HAP-1 (cell line): ENCODE measurements at regions not wholly inside any gene's neighbourhood (a gene's known extent, or its start where the extent isn't known, plus 50 kb on each side); places are given as distances from the start of the nearest gene placed in this dataset.
A peak's percentile ranks its signal among the peaks of the same experiment; 100 is the strongest.

Source experiments
- DNase-seq, 2 experiments: peaks; one replicate each; pipeline ENCODE4 v3.0.0-alpha.2; 2016 to 2020; ENCODE audit warnings: low spot score in 2 of 2
- H3K27me3 ChIP-seq: fragments of 250-450 bp; sonication (Bioruptor Pico); 2 replicates; pipeline ENCODE4 v1.5.1; 2020; ENCODE audit warnings: low read depth, mild to moderate bottlenecking, moderate library complexity
- H3K36me3 ChIP-seq: fragments of 250-450 bp; sonication (Bioruptor Pico); replicated peaks from 2 replicates; pipeline ENCODE4 v1.5.1; 2020; ENCODE audit warnings: mild to moderate bottlenecking
- H3K4me1 ChIP-seq: fragments of 250-450 bp; sonication (Bioruptor Pico); 2 replicates; pipeline ENCODE4 v1.5.1; 2020; ENCODE audit warnings: mild to moderate bottlenecking
- H3K4me3 ChIP-seq: fragments of 250-450 bp; sonication (Bioruptor Pico); 2 replicates; pipeline ENCODE4 v1.5.1; 2020; ENCODE audit warnings: mild to moderate bottlenecking, moderate library complexity
- H3K9me3 ChIP-seq: fragments of 250-450 bp; sonication (Bioruptor Pico); 2 replicates; pipeline ENCODE4 v1.5.1; 2020; ENCODE audit warnings: mild to moderate bottlenecking, moderate library complexity
- in situ Hi-C: fragments of 300-500 bp; cut with MboI; formaldehyde crosslinking; loops from 3 replicates; pipeline ENCODE4 v1.14.3; 2020; ENCODE audit warnings: low sequenced_read_pairs, inconsistent platforms, mixed read lengths

DNA sequence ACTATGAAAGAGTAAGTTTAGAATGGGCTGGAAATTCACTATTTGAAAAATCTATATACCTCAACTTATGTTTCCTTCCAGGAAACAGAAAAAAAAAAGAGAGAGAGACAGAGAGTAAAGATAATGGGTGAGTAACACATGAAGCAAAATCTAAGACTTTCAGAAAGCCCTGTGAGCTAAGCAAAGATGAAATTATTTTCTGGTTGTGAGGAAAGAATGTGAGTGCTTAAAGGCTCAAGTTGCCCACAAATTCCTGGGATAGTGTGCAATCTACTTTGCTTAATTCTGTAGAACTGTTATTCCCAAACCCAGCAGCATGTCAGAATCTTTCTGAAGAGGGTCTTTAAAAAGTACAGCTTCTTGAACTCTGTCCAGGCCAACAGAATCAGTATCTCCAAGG lies 337.7 kb upstream of the AGTR1 start:
- no peak overlapping the region for H3K4me3 ChIP-seq
- H3K36me3 ChIP-seq: no peaks in the 10 kb centered on the region
- in situ Hi-C loops: no loop called here
- H3K27me3 ChIP-seq: no peaks in the 10 kb centered on the region
- H3K9me3 ChIP-seq: no peaks in the 10 kb centered on the region
- no peak for DNase-seq
- no peaks in the 10 kb centered on the region for H3K4me1 ChIP-seq

DNA sequence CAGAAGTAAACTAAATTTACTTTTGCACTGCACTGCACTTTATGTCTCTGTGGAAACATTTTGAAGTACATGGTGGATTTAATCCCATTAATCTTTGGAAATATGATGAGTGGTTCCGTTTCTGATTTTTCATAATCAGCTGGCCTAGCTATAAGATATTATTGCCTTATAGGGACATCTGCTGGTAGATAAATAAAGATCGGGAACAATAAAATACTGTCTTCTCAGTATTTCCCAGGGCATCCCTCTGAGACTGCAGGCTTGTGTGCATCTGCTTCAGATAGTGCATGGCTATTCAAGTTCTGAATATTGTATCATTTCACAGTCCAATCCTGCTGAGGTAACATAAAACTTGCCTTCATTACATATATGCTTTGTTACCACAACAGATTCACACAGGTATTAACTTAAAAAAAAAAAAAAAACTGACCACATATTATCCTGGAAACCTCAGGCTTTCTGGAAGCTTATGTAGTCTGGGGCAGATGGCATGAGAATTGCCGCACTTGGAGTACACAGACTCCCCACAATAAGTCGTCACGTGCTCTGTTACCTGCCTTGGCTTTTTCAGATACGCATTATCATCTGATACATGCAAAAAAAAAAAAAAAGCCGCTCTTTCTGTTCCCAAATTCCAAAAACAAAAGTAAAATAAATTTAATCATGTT lies 330.8 kb upstream of the AGTR1 start:
- Histone ChIP-seq H3K27me3 (no peaks in the 10 kb centered on the region; the same call in 1 of the 2 replicates), H3K4me3 (no peak overlapping the region), H3K9me3 (no peaks in the 10 kb centered on the region), H3K36me3 (no peaks in the 10 kb centered on the region), H3K4me1 (no peaks in the 10 kb centered on the region)
- in situ Hi-C loops: no loop called here
- DNase-seq: no peak

DNA sequence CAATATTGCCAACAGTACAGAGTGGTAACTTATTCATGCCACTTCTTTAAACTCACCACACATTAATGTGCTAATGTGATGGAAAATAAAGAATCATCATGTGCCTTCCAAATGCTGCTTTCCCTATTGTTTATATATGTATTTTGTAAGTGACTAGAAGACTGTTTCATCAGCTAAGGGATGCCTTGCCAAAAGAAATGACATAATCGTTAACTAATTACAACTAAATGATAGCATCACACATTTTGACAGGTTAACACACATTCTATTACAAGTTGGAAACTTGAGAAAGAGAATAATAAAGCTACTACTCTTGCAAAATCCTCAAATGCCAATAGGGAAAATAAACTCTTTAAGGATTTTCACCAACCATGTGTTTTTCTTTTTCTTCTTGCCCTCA lies 329.9 kb upstream of the AGTR1 start:
- no peak for DNase-seq
- Histone ChIP-seq H3K4me3 (no peak overlapping the region), H3K36me3 (no peaks in the 10 kb centered on the region), H3K27me3 (no peaks in the 10 kb centered on the region; the same call in 1 of the 2 replicates), H3K9me3 (no peaks in the 10 kb centered on the region), H3K4me1 (no peaks in the 10 kb centered on the region)
- in situ Hi-C loops: no loop called here

DNA sequence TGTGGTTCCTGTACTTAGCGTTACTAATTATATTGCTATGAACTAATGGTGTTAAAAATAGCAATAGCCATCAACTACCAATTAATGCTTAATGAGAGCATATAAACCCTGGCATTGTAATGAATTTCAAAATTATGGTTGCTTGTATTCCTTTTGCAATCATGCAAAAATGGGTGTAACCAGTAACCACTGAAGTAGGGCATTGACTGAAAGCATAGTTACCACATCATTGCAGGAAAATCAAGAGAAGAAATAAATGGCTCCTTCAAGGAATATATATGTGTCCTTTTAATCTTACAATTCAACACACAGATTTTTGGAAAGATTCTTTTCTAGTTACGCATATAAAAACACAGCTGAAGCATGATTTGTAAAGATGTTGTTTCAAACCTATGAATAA lies 328.3 kb upstream of the AGTR1 start:
- in situ Hi-C loops: no loop called here
- no peak overlapping the region for H3K4me3 ChIP-seq
- no peaks in the 10 kb centered on the region for H3K9me3 ChIP-seq
- H3K27me3 ChIP-seq: no peaks in the 10 kb centered on the region; the same call in 1 of the 2 replicates
- DNase-seq: no peak
- H3K36me3 ChIP-seq: no peaks in the 10 kb centered on the region
- H3K4me1 ChIP-seq: no peaks in the 10 kb centered on the region

DNA sequence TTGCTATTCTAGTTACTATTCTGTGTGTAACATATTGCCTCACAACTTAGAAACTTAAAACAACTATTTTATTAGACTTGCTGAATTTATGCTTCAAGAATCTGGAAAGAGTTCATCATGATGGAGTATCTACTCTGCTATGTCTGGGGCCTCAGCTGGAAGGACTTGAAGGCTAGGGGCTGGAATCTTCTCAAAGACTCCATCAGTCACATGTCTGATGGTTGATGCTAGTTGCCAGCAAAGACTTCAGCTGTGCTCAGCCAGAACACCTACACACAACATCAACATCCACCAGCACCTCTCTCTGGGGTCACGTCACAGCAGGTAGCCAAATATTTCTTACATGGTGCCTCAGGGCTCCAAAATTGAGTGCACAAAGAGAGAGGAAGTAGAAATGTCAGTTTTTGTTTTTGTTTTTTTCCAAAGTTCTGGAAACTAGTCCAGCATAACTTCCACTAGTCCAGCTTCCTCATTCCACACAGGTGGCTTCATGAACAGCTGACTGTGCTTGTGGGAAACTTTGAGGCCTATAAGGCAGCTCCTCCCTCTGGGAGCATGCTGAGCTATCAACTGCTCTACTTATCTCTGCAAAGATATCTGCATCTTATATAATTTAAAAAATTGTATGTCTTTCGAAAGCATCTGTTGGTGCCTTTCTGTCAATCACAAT lies 325.4 kb upstream of the AGTR1 start:
- Histone ChIP-seq H3K4me3 (no peak overlapping the region), H3K27me3 (no peaks in the 10 kb centered on the region; the same call in 1 of the 2 replicates), H3K9me3 (no peaks in the 10 kb centered on the region), H3K4me1 (no peaks in the 10 kb centered on the region), H3K36me3 (no peaks in the 10 kb centered on the region)
- no peak for DNase-seq
- in situ Hi-C loops: no loop called here

DNA sequence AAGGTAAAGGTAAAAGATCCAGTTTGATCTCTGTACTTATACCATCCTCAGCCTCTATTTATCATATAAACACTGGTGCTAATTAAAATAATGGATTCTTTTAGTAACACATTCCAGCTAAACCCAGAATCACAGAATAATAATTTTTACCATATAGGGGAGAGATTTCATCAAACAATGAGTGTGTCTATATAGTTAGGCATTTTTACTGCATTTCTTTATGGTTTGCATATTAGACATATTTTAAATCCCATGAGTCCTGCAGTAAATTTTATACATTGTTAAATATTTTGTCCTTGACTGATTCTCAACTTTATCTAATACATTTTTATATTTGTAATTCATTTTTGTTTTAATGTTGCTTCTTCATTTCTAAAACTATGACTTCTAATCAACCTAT lies 323.7 kb upstream of the AGTR1 start:
- Histone ChIP-seq H3K36me3 (no peaks in the 10 kb centered on the region), H3K27me3 (no peaks in the 10 kb centered on the region; the same call in 1 of the 2 replicates), H3K4me3 (no peak overlapping the region), H3K9me3 (no peaks in the 10 kb centered on the region), H3K4me1 (no peaks in the 10 kb centered on the region)
- no peak for DNase-seq
- in situ Hi-C loops: no loop called here

DNA sequence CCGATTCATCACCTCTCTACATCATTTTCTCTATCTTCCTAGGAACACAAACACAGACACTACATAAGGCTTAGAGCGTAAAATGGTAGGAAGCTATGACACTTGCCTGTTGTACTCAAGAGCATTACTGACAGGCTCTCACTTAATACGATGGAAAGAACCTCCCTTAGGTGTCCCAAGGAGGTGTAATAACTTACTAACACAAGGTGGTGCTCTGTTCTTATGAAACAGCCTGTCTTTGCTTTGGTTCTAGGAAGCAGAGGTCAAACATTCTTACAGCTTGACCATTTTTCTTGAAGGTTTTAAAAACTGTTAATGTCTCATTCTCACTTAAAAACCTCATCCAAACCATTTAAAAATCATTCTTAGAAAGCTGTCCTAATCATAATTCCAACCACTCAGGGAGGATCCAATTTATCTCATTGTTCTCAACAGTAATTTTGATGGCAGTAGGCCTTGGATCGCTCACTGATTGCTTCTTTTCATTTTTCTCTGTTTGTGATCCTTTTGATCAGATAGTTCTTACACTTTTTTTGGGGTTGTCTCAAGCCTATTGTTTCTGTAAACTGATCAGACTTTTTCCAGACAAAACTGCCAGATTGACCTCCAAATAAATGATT lies 317.8 kb upstream of the AGTR1 start:
- in situ Hi-C loops: loop anchor here (25.0 kb wide), 1 partner anchor 557 kb away; no protein-coding TSS in a partner anchor
- Histone ChIP-seq H3K9me3 (no peaks in the 10 kb centered on the region), H3K27me3 (no peaks in the 10 kb centered on the region), H3K4me3 (no peak overlapping the region), H3K4me1 (no peaks in the 10 kb centered on the region), H3K36me3 (no peaks in the 10 kb centered on the region)
- peak in 1 of 2 experiments; percentile 22 for DNase-seq

DNA sequence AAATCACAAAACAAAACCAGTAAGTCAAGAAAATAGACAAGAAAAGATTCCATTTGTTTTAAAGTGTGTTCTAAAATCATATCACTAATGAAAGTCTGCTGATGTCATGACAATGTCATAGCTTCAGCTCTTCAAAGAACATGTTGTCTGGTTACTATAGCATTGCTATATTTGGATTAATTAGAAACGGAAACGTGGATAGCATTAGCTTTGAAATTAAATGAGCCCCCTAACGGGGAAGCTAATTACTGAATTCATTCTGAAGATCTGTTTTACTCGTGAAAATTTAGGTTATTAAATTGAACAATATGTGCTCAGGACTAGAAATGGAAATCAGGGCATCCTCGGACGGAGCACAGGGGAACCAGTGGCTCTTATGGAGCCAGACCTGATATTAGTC lies 316.7 kb upstream of the AGTR1 start:
- no peaks in the 10 kb centered on the region for H3K27me3 ChIP-seq
- no peak for DNase-seq
- H3K9me3 ChIP-seq: no peaks in the 10 kb centered on the region
- H3K36me3 ChIP-seq: no peaks in the 10 kb centered on the region
- in situ Hi-C loops: loop anchor here (25.0 kb wide), 1 partner anchor 556 kb away; no protein-coding TSS in a partner anchor
- no peak overlapping the region for H3K4me3 ChIP-seq
- no peaks in the 10 kb centered on the region for H3K4me1 ChIP-seq

DNA sequence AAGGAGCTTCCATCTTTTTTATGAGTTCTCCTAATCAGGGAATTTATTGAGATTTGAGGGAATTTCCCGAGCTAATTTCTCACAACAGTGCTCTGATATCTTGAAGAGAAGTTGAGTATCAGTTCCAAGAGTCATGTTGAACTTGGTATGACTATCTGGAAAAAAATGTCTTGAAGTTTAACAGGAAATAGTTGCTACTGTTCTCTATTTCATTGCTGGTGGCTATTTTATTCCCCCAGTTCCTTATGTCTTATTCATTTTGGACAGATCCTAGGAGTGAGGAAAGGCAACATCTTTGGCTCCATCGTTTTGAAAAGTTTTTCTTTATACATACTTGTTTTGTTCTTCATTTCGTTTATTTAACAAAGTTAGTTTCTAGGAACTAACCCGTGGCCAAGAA lies 307.8 kb upstream of the AGTR1 start:
- in situ Hi-C loops: loop anchor here (25.0 kb wide), 1 partner anchor 547 kb away; no protein-coding TSS in a partner anchor
- no peaks in the 10 kb centered on the region for H3K4me1 ChIP-seq
- no peak for DNase-seq

DNA sequence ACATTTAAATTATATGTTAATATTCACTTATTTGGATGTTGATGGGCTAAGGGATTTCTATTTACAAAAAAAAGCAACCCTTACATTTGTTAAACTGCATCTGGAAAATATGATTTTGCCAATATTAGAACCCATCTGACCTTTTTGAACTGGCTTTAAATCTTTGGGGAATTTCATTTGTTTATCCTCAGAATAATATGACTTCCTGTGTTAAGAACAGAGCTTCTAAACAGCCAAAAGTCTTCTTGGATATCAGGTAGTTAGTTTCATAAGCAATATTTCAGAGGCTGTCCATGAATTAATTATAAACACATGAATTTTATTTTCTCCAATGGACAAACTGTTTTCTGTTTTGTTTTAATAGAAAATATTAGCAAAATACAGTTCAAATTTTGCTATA lies 301.9 kb upstream of the AGTR1 start:
- H3K36me3 ChIP-seq: no peaks in the 10 kb centered on the region
- in situ Hi-C loops: loop anchor here (25.0 kb wide), 1 partner anchor 541 kb away; no protein-coding TSS in a partner anchor
- H3K4me1 ChIP-seq: no peaks in the 10 kb centered on the region
- no peak for DNase-seq
- no peaks in the 10 kb centered on the region for H3K9me3 ChIP-seq
- H3K27me3 ChIP-seq: no peaks in the 10 kb centered on the region
- H3K4me3 ChIP-seq: no peak overlapping the region

More for the DNA sequence above, 307.8 kb upstream of the AGTR1 start:
- Histone ChIP-seq H3K4me3 (no peak overlapping the region), H3K9me3 (no peaks in the 10 kb centered on the region), H3K36me3 (no peaks in the 10 kb centered on the region), H3K27me3 (no peaks in the 10 kb centered on the region)

DNA sequence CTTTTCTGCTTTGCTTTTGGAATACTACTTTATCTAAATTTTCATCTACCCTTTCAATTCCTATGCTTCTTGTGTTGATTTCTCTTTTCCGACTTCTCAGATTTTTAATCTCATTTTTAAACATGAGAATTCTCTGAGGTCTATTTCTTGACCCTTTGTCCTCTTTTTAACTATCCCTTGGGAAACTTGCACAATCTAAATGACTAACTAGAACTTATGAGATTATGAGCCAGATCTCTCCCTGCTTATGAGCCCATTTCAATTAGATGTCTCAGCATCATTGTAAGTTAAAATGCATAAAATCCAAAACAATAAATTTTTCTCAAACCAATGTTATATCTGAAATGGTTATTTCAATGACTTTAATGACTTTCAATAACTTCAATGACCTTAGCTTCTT lies 296.9 kb upstream of the AGTR1 start:
- no peaks in the 10 kb centered on the region for H3K4me1 ChIP-seq
- no peaks in the 10 kb centered on the region for H3K9me3 ChIP-seq
- DNase-seq: no peak
- no peaks in the 10 kb centered on the region for H3K27me3 ChIP-seq
- H3K4me3 ChIP-seq: no peak overlapping the region
- in situ Hi-C loops: no loop called here
- no peaks in the 10 kb centered on the region for H3K36me3 ChIP-seq

DNA sequence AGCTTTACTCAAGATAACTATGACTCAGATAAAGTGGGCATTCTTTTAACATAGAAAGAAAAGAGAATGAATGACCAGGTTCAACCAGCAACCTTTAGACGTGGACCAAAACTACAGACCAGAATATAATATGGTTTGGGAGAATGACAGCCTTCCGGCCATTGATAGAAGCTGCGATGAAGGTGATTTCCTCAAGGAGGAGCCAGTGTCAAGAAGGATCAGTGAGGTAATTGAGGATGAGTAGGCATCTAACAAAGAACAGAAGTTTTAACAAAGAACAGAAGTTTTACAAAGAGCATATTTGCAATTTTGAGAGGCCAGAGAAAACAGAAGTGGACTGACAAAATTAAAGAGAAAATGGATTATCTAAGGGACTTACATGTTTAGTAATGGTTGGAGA lies 289.0 kb upstream of the AGTR1 start:
- in situ Hi-C loops: no loop called here
- no peaks in the 10 kb centered on the region for H3K36me3 ChIP-seq
- H3K4me1 ChIP-seq: no peaks in the 10 kb centered on the region
- no peaks in the 10 kb centered on the region for H3K9me3 ChIP-seq
- no peaks in the 10 kb centered on the region for H3K27me3 ChIP-seq
- no peak overlapping the region for H3K4me3 ChIP-seq
- DNase-seq: no peak

DNA sequence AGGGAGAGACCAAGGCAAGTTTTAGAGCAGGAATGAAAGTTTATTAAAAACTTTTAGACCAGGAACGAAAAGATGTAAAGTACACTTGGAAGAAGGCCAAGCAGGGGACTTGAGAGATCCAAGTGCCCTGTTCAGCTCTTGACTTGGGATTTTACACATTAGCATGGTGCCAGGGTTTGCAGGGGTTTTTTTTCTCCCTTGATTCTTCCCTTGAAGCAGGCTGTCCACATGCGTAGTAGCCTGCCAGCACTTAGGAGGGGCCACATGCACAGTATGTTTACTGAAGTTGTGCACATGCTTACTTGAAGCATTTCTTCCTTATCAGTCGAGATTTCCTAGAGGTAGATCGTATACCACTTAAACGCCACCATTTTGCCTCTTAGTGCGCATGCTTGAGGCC lies 277.5 kb upstream of the AGTR1 start:
- no peaks in the 10 kb centered on the region for H3K36me3 ChIP-seq
- no peak for DNase-seq
- H3K4me3 ChIP-seq: no peak overlapping the region
- H3K4me1 ChIP-seq: no peaks in the 10 kb centered on the region
- no peaks in the 10 kb centered on the region for H3K9me3 ChIP-seq
- in situ Hi-C loops: no loop called here
- no peaks in the 10 kb centered on the region for H3K27me3 ChIP-seq
